Panc1 (cell line): ENCODE measurements at regions not wholly inside any gene's neighbourhood (a gene's known extent, or its start where the extent isn't known, plus 50 kb on each side); places are given as distances from the start of the nearest gene placed in this dataset.

Source experiments
- POLR2AphosphoS5 ChIP-seq: IDR thresholded peaks from 2 replicates; pipeline ENCODE4 v1.6.1; 2012; ENCODE audit warnings: mild to moderate bottlenecking, low read depth, low read length, moderate library complexity
- TF ChIP-seq, protein P1 (sequence below): fragments of 450-650 bp; IDR thresholded peaks from 2 replicates; pipeline ENCODE4 v1.5.1; 2017; ENCODE audit warnings: mild to moderate bottlenecking
- TF ChIP-seq, protein P2 (sequence below), 2 experiments: IDR thresholded peaks; 2 replicates each; pipeline ENCODE4 v1.6.1; 2011 to 2012; ENCODE audit warnings: low read depth in 2 of 2, control low read depth in 1 of 2, low read length in 1 of 2, mild to moderate bottlenecking in 1 of 2, moderate library complexity in 1 of 2; ENCODE audit not compliant: insufficient read depth in 1 of 2

DNA sequence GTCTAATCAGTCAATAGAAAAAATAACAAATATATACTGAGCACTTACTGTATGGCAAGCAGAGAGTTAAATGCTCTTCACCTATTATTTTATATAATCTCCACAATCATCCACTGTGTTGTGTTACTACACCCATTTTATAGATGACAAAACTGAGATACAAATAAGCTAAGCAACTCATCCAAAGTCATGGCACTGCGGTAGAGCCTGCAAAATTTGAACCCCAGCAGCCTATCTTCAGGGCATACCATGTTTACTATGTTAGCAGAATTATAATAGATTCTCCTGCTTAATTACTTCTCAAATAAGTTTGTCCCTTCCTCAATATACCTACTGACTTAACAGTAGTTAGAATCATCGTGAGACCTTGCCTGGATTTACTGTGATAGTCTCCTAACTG is 53.6 kb upstream of the PCED1B start:
- TF ChIP-seq, protein P1, sequence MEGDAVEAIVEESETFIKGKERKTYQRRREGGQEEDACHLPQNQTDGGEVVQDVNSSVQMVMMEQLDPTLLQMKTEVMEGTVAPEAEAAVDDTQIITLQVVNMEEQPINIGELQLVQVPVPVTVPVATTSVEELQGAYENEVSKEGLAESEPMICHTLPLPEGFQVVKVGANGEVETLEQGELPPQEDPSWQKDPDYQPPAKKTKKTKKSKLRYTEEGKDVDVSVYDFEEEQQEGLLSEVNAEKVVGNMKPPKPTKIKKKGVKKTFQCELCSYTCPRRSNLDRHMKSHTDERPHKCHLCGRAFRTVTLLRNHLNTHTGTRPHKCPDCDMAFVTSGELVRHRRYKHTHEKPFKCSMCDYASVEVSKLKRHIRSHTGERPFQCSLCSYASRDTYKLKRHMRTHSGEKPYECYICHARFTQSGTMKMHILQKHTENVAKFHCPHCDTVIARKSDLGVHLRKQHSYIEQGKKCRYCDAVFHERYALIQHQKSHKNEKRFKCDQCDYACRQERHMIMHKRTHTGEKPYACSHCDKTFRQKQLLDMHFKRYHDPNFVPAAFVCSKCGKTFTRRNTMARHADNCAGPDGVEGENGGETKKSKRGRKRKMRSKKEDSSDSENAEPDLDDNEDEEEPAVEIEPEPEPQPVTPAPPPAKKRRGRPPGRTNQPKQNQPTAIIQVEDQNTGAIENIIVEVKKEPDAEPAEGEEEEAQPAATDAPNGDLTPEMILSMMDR = no peak
- TF ChIP-seq, protein P2, sequence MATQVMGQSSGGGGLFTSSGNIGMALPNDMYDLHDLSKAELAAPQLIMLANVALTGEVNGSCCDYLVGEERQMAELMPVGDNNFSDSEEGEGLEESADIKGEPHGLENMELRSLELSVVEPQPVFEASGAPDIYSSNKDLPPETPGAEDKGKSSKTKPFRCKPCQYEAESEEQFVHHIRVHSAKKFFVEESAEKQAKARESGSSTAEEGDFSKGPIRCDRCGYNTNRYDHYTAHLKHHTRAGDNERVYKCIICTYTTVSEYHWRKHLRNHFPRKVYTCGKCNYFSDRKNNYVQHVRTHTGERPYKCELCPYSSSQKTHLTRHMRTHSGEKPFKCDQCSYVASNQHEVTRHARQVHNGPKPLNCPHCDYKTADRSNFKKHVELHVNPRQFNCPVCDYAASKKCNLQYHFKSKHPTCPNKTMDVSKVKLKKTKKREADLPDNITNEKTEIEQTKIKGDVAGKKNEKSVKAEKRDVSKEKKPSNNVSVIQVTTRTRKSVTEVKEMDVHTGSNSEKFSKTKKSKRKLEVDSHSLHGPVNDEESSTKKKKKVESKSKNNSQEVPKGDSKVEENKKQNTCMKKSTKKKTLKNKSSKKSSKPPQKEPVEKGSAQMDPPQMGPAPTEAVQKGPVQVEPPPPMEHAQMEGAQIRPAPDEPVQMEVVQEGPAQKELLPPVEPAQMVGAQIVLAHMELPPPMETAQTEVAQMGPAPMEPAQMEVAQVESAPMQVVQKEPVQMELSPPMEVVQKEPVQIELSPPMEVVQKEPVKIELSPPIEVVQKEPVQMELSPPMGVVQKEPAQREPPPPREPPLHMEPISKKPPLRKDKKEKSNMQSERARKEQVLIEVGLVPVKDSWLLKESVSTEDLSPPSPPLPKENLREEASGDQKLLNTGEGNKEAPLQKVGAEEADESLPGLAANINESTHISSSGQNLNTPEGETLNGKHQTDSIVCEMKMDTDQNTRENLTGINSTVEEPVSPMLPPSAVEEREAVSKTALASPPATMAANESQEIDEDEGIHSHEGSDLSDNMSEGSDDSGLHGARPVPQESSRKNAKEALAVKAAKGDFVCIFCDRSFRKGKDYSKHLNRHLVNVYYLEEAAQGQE (IDR thresholded peaks at IDR 0.05; ENCODE audit: insufficient read depth in 1 of 2, low read depth in 2 of 2, low read length in 1 of 2) = no peak
- TF ChIP-seq POLR2AphosphoS5 = no peak
